ENCODE measurements at regions not wholly inside any gene's neighbourhood (a gene's known extent, or its start where the extent isn't known, plus 50 kb on each side); places are given as distances from the start of the nearest gene placed in this dataset.

GRCh38 chr3:72554689-72555088, 293.6 kb downstream of the SHQ1 start:
- no peak for TF ChIP-seq POLR2AphosphoS5 (IDR thresholded peaks at IDR 0.05)
- no peak for TF ChIP-seq CTCF (IDR thresholded peaks at IDR 0.05)
- TF ChIP-seq POLR2A (IDR thresholded peaks at IDR 0.05; ENCODE audit: low read depth): no peak

All from esophagus muscularis mucosa (tissue), 3 donors.